Activated CD8-positive, alpha-beta memory T cell treated with anti-CD3 and anti-CD28 coated beads, Interleukin-2, amount 10 ng/mL, durations not matched to agents 7 days and 5 days (primary cell): ENCODE measurements at regions not wholly inside any gene's neighbourhood (a gene's known extent, or its start where the extent isn't known, plus 50 kb on each side); places are given as distances from the start of the nearest gene placed in this dataset.
"Not testable (repeated sequence)": the region's sequence is repeated elsewhere in the genome, so short reads cannot be mapped to it uniquely, and the experiment has no call there.

ENCODE experiments used
- ATAC-seq: fragments of 150-1000 bp; cut with Tn5 transposase; one replicate; pipeline ENCODE4 v1.10.0; 2021; ENCODE audit warnings: moderate library complexity
- CTCF ChIA-PET: fragments of 350-600 bp; sonication (Branson Sonifier 250); formaldehyde crosslinking; loops from one replicate; lab custom pipeline; 2021; ENCODE audit warnings: antibody characterized with exemption; lab: Charles Lee
- DNase-seq: peaks from one replicate; pipeline ENCODE4 v3.0.0-alpha.2; 2020
- H3K27ac Mint-ChIP-seq: one replicate; pipeline ENCODE4 v1.8.0; 2021; ENCODE audit warnings: mild to moderate bottlenecking, mixed read lengths
- H3K27me3 Mint-ChIP-seq: one replicate; pipeline ENCODE4 v1.8.0; 2021; ENCODE audit warnings: mixed read lengths
- H3K36me3 Mint-ChIP-seq: one replicate; pipeline ENCODE4 v1.8.0; 2021; ENCODE audit warnings: mild to moderate bottlenecking, mixed read lengths
- H3K4me1 Mint-ChIP-seq: one replicate; pipeline ENCODE4 v1.8.0; 2021; ENCODE audit warnings: mixed read lengths
- H3K4me3 Mint-ChIP-seq: one replicate; pipeline ENCODE4 v1.8.0; 2021; ENCODE audit warnings: mild to moderate bottlenecking, moderate library complexity, mixed read lengths
- H3K9me3 Mint-ChIP-seq: one replicate; pipeline ENCODE4 v1.8.0; 2022; ENCODE audit warnings: low read depth, mixed read lengths

DNA sequence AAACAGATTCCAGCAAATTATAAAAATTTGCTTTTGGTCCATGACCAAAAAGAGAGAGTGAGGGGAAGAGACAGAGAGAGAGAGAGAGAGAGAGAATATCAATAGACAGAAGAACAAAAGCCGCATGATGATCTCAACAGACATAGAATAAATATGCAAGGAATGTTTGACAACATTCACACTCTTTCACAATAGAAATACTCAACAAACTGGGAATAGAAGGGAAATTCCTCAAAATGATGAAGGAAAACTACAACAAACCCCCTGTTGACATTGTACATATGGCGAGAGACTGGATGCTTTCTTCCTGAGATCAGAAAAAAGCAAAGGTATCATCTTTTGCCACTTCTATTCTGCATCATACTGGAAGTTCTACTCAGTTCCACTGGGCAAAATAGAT, 309.7 kb downstream of the RAD51AP2 start:
- no peak overlapping the region for H3K4me3 Mint-ChIP-seq
- H3K27ac Mint-ChIP-seq: no peak overlapping the region
- H3K27me3 Mint-ChIP-seq: no peaks in the 10 kb centered on the region
- no peak for ATAC-seq
- H3K36me3 Mint-ChIP-seq: no peaks in the 10 kb centered on the region
- no peaks in the 10 kb centered on the region for H3K4me1 Mint-ChIP-seq
- no peak for DNase-seq
- H3K9me3 Mint-ChIP-seq: peaks cover 9% of the 10 kb centered on the region
- CTCF ChIA-PET: no interaction called here

DNA sequence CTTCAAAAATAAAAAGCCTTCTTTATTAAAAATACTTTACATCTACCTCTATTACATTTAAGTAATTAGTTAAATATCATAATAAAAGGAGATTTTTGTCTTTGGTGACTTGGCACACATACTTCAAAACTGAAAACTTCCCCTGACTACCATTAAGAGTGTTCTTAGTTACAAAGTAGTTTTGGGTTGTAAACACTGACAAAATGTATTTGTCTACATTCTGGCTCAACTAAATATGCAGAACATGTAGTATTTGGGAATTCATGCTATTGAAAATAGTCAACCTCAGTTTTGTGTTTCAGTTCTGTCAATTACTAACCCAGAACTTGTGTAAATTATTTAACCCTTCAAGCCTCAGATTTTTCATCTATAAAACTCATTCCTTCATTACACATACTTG, 311.5 kb downstream of the RAD51AP2 start:
- Mint-ChIP-seq H3K27me3 (no peaks in the 10 kb centered on the region), H3K4me1 (no peaks in the 10 kb centered on the region), H3K36me3 (no peaks in the 10 kb centered on the region), H3K27ac (no peak overlapping the region), H3K9me3 (peaks cover 2% of the 10 kb centered on the region), H3K4me3 (no peak overlapping the region)
- CTCF ChIA-PET: no interaction called here
- DNase-seq (no peak), ATAC-seq (no peak)

- H3K4me1 Mint-ChIP-seq, H3K9me3 Mint-ChIP-seq, DNase-seq, H3K36me3 Mint-ChIP-seq, H3K27me3 Mint-ChIP-seq, CTCF ChIA-PET, H3K27ac Mint-ChIP-seq, H3K4me3 Mint-ChIP-seq, ATAC-seq: not testable (repeated sequence)
Observed at GRCh38 chr2:17204214-17204613, 314.0 kb downstream of the RAD51AP2 start.

DNA sequence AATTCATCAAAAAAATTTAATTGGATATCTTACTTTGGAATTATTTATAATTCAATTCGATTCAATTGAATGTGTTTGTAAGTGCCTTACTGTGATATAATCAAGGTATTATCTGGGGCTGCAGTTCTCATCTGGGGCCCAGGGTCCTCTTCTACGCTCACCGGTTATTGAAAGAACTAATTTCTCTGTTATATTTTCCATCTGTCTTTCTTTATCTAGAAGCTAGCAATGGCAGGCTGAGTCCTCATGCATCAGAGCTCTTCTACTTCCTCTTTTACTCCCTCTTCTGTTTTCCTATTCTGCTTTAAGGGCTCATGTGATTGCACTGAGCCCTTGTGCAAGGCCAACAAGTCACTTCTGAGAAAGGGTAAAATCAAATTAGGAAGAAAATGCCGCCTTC, 315.6 kb downstream of the RAD51AP2 start:
- ATAC-seq, H3K27ac Mint-ChIP-seq, H3K36me3 Mint-ChIP-seq, H3K4me1 Mint-ChIP-seq, H3K27me3 Mint-ChIP-seq, H3K4me3 Mint-ChIP-seq, CTCF ChIA-PET, DNase-seq, H3K9me3 Mint-ChIP-seq: not testable (repeated sequence)

DNA sequence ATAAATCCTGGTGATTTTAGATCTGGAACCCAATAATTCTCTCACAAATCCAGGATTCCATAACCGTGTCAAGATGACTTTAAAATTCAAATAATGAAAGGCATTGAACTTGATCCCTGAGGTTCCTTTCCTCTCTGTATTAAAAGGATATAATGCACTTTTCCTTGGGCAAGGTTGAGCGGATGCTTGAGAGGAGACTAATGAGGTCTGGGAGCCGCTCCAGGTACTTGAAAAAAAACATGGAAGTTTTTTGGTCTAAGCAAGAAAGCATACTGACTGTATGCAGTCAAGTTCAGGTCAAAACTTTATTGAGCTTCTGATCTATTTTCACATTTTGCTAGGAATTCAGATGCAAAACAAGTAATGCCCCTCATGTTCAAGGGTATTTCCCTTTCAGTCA, 318.5 kb downstream of the RAD51AP2 start:
- CTCF ChIA-PET: no interaction called here
- Mint-ChIP-seq H3K27me3 (no peaks in the 10 kb centered on the region), H3K4me1 (no peaks in the 10 kb centered on the region), H3K27ac (no peak overlapping the region), H3K9me3 (peaks cover 11% of the 10 kb centered on the region), H3K4me3 (no peak overlapping the region), H3K36me3 (no peaks in the 10 kb centered on the region)
- DNase-seq (no peak), ATAC-seq (no peak)

GRCh38 chr2:17196380-17196779, 321.9 kb downstream of the RAD51AP2 start:
- CTCF ChIA-PET: no interaction called here
- Mint-ChIP-seq H3K4me1 (no peaks in the 10 kb centered on the region), H3K9me3 (peaks cover 12% of the 10 kb centered on the region), H3K36me3 (no peaks in the 10 kb centered on the region), H3K27me3 (no peaks in the 10 kb centered on the region), H3K4me3 (no peak overlapping the region), H3K27ac (no peak overlapping the region)
- ATAC-seq: no peak
- no peak for DNase-seq

GRCh38 chr2:17195016-17195415, 323.2 kb downstream of the RAD51AP2 start:
- no peak for ATAC-seq
- H3K36me3 Mint-ChIP-seq: no peaks in the 10 kb centered on the region
- H3K27me3 Mint-ChIP-seq: no peaks in the 10 kb centered on the region
- CTCF ChIA-PET: no interaction called here
- H3K27ac Mint-ChIP-seq: no peak overlapping the region
- H3K4me3 Mint-ChIP-seq: no peak overlapping the region
- H3K4me1 Mint-ChIP-seq: no peaks in the 10 kb centered on the region
- peaks cover 12% of the 10 kb centered on the region for H3K9me3 Mint-ChIP-seq
- no peak for DNase-seq

DNA sequence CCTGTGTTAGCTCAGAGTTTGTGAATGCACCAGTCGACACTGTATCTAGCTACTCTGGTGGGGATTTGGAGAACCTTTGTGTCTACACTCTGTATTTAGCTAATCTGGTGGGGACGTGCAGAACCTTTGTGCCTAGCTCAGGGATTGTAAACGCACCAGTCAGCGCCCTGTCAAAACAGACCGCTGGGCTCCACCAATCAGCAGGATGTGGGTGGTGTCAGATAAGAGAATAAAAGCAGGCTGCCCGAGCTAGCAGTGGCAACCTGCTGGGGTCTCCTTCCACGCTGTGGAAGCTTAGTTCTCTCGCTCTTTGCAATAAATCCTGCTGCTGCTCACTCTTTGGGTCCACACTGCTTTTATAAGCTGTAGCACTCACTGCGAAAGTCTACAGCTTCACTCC, 324.2 kb downstream of the RAD51AP2 start:
- Mint-ChIP-seq H3K27me3 (no peaks in the 10 kb centered on the region), H3K4me3 (no peak overlapping the region), H3K9me3 (peaks cover 12% of the 10 kb centered on the region), H3K27ac (no peak overlapping the region), H3K4me1 (no peaks in the 10 kb centered on the region), H3K36me3 (no peaks in the 10 kb centered on the region)
- ATAC-seq: no peak
- CTCF ChIA-PET: no interaction called here
- no peak for DNase-seq

DNA sequence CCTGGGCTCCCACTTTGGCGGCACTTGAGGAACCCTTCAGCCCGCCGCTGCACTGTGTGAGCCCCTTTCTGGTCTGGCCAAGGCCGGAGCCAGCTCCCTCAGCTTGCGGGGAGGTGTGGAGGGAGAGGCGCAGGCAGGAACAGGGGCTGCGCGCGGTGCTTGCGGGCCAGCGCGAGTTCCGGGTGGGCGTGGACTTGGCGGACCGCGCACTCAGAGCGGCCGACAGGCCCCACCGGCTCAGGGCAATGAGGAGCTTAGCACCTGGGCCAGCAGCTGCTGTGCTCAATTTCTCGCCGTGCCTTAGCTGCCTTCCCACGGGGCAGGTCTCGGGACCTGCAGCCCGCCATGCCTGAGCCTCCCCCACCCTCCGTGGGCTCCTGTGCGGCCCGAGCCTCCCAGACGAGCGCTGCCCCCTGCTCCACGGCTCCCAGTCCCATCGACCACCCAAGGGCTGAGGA, 324.8 kb downstream of the RAD51AP2 start:
- H3K36me3 Mint-ChIP-seq, ATAC-seq, H3K27me3 Mint-ChIP-seq, H3K4me1 Mint-ChIP-seq, H3K4me3 Mint-ChIP-seq, DNase-seq, H3K27ac Mint-ChIP-seq, CTCF ChIA-PET: not testable (repeated sequence)
- H3K9me3 Mint-ChIP-seq: peaks cover 12% of the 10 kb centered on the region

- H3K4me3 Mint-ChIP-seq: no peak overlapping the region
- CTCF ChIA-PET: no interaction called here
- no peaks in the 10 kb centered on the region for H3K4me1 Mint-ChIP-seq
- no peaks in the 10 kb centered on the region for H3K36me3 Mint-ChIP-seq
- DNase-seq: no peak
- peaks cover 7% of the 10 kb centered on the region for H3K9me3 Mint-ChIP-seq
- no peaks in the 10 kb centered on the region for H3K27me3 Mint-ChIP-seq
- no peak overlapping the region for H3K27ac Mint-ChIP-seq
- no peak for ATAC-seq
Observed at GRCh38 chr2:17191223-17191622, 327.0 kb downstream of the RAD51AP2 start.

DNA sequence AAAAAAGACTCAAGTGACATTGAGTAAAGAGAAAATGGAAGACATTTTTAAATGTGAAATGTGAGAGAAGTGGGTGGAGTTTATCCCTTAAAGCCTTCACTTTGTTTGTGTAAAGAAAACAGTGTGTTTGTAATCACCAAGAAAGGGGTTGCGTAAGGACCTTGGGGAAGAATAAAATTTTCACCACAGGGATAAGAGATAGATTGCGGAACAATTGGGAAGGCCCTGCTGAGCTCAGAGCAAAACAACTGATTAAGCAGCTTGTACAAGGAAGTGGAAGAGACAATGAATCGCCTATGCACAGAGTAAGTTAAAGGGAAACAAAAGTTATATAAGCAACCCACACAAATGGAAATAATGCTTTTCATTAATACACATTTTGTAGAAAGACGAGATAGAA, 327.7 kb downstream of the RAD51AP2 start:
- no peak overlapping the region for H3K4me3 Mint-ChIP-seq
- no peak overlapping the region for H3K27ac Mint-ChIP-seq
- DNase-seq (no peak), ATAC-seq (no peak)
- no peaks in the 10 kb centered on the region for H3K27me3 Mint-ChIP-seq
- CTCF ChIA-PET: no interaction called here
- H3K36me3 Mint-ChIP-seq: no peaks in the 10 kb centered on the region
- peaks cover 7% of the 10 kb centered on the region for H3K9me3 Mint-ChIP-seq
- no peaks in the 10 kb centered on the region for H3K4me1 Mint-ChIP-seq

GRCh38 chr2:17188721-17189120, 329.5 kb downstream of the RAD51AP2 start:
- no peaks in the 10 kb centered on the region for H3K36me3 Mint-ChIP-seq
- no peak overlapping the region for H3K4me3 Mint-ChIP-seq
- no peaks in the 10 kb centered on the region for H3K27me3 Mint-ChIP-seq
- no peak overlapping the region for H3K27ac Mint-ChIP-seq
- DNase-seq (no peak), ATAC-seq (no peak)
- peaks cover 2% of the 10 kb centered on the region for H3K9me3 Mint-ChIP-seq
- H3K4me1 Mint-ChIP-seq: no peaks in the 10 kb centered on the region
- CTCF ChIA-PET: no interaction called here

DNA sequence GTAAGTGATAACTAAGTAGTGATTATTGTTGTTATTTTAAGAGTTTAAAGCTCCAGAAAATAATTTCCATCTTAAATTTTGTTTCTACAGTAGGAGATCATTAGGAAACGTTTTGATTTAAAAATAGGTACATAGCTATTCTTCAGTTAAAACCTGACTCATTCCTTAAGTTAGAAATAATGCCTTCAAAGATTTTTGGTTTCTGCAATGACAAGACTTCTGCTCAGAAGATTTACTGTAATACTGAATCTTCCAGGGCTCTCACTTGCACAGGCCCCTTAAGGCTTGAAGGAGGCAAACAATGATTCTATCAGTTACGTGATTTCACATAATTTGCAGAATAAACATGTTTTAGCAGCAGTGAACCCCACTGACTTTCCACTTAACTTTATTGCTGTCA, 333.7 kb downstream of the RAD51AP2 start:
- no peak overlapping the region for H3K27ac Mint-ChIP-seq
- no peaks in the 10 kb centered on the region for H3K4me1 Mint-ChIP-seq
- no peak for DNase-seq
- CTCF ChIA-PET: no interaction called here
- no peaks in the 10 kb centered on the region for H3K36me3 Mint-ChIP-seq
- no peak overlapping the region for H3K4me3 Mint-ChIP-seq
- H3K27me3 Mint-ChIP-seq: no peaks in the 10 kb centered on the region
- H3K9me3 Mint-ChIP-seq: no peaks in the 10 kb centered on the region
- no peak for ATAC-seq

- Mint-ChIP-seq H3K27me3 (no peaks in the 10 kb centered on the region), H3K4me1 (no peaks in the 10 kb centered on the region), H3K36me3 (no peaks in the 10 kb centered on the region), H3K9me3 (no peaks in the 10 kb centered on the region), H3K4me3 (no peak overlapping the region), H3K27ac (no peak overlapping the region)
- DNase-seq (no peak), ATAC-seq (no peak)
- CTCF ChIA-PET: no interaction called here
Observed at GRCh38 chr2:17182399-17182798, 335.8 kb downstream of the RAD51AP2 start.

- H3K4me1 Mint-ChIP-seq: no peaks in the 10 kb centered on the region
- H3K4me3 Mint-ChIP-seq: no peak overlapping the region
- H3K36me3 Mint-ChIP-seq: no peaks in the 10 kb centered on the region
- ATAC-seq (no peak), DNase-seq (no peak)
- no peaks in the 10 kb centered on the region for H3K9me3 Mint-ChIP-seq
- H3K27me3 Mint-ChIP-seq: no peaks in the 10 kb centered on the region
- CTCF ChIA-PET: no interaction called here
- H3K27ac Mint-ChIP-seq: no peak overlapping the region
Observed at GRCh38 chr2:17181051-17181752, 337.0 kb downstream of the RAD51AP2 start.
